NAMALWA (cell line): ENCODE measurements at regions not wholly inside any gene's neighbourhood (a gene's known extent, or its start where the extent isn't known, plus 50 kb on each side); places are given as distances from the start of the nearest gene placed in this dataset.
"Not testable (repeated sequence)": the region's sequence is repeated elsewhere in the genome, so short reads cannot be mapped to it uniquely, and the experiment has no call there.

Experiments
- DNase-seq: peaks from one replicate; pipeline ENCODE4 v3.0.0-alpha.2; 2015; ENCODE audit warnings: low spot score

DNA sequence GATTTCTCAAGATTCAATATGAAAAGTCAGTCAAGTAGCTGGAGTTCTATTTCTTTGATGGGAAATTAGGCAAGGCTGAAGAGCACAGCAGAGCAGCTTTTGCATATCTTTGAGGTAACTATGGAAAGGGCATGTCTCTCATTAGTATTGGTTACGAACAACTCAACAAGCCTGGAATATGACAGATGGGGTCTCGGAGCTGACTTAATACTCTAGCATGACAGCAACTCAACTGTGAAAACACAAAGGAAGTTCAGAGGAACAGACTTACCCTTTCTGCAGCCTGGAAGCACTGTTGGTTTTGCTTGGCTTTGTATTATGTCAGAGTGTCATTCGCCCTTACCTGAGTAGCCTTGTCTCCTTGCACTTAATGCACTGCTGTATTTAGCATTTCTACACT is 79.9 kb upstream of the AADAT start:
- no peak for DNase-seq

GRCh38 chr4:170167678-170168077 is 77.9 kb upstream of the AADAT start:
- DNase-seq: no peak

GRCh38 chr4:170166193-170166592 is 76.4 kb upstream of the AADAT start:
- not testable (repeated sequence) for DNase-seq

DNA sequence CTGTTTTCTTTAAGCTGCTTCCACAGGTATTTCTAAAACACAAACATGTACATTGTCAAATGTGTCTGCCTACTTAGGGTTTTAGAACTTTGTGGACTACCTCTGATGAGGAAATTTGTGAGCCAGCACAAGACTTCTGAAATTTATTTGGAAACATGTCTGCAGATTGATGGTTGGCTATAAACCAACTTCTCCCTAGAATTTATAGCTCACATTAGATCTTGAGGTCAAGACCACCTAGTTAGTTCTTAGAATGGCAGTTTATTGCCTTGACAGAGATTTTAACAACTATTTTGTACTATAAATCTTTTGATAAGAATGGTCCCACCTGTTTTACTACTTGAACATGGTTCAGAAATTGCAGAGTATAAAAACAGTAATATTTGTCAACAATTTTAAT is 72.7 kb upstream of the AADAT start:
- no peak for DNase-seq

GRCh38 chr4:170157670-170158069 is 67.9 kb upstream of the AADAT start:
- no peak for DNase-seq

DNA sequence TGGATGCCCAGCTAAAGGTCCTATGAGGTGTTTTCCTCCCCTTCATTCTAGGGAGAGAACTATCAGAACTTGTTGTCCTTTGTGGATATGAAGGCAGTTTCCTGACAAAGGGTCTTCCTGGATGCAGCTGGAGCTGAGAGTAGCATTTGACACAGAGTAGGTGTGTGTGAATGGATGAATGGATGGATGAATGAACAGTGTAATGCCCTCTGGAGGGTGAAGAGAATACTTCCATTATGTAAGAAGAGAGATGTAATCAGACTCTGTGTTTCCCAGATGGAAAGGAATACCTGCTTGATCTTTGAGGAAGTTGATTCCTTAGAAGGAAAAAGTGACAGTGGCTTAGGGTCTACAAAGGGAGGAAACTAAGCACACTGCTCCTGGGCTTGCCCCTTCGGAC is 55.4 kb upstream of the AADAT start:
- DNase-seq: no peak

DNA sequence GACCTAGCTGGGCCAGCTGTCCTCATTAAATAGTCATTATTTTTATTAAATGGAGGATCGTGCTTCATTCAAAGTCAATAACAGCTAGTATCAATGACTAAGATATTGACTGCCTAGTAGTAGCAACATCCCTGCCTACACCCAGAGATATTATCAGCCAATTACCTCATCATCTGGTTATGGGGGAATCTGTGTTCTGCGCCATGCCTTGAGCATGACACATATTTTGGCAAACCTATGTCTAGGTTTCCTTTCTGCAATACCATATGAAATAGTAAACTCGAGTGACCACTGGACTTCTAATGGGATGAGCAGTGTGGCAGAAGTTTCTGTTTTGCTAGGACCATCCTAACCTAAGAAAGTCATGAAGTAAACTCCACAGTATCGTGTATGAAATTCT is 50.0 kb upstream of the AADAT start:
- no peak for DNase-seq
